H9 (cell line): ENCODE measurements at regions not wholly inside any gene's neighbourhood (a gene's known extent, or its start where the extent isn't known, plus 50 kb on each side); places are given as distances from the start of the nearest gene placed in this dataset.

Experiments used
- DNase-seq: peaks from one replicate; pipeline ENCODE4 v3.0.0-alpha.2; 2017
- H2AFZ ChIP-seq: one replicate; pipeline ENCODE4 v1.6.1; 2013; ENCODE audit warnings: mild to moderate bottlenecking, low read length, control low read depth, moderate library complexity
- H2AK5ac ChIP-seq: 2 replicates; pipeline ENCODE4 v1.6.1; 2013; ENCODE audit warnings: low read length, control low read depth, mixed read lengths; ENCODE audit not compliant: insufficient read length
- H2BK120ac ChIP-seq: one replicate; pipeline ENCODE4 v1.6.1; 2013; ENCODE audit warnings: low read depth, mild to moderate bottlenecking, low read length, control low read depth, inconsistent platforms; ENCODE audit not compliant: poor library complexity, severe bottlenecking
- H2BK12ac ChIP-seq: 2 replicates; pipeline ENCODE4 v1.6.1; 2013; ENCODE audit warnings: low read length, control low read depth, mixed read lengths, low read depth; ENCODE audit not compliant: insufficient read length
- H2BK15ac ChIP-seq: 2 replicates; pipeline ENCODE4 v1.6.1; 2013; ENCODE audit warnings: low read depth, low read length, control low read depth
- H2BK20ac ChIP-seq: one replicate; pipeline ENCODE4 v1.6.1; 2013; ENCODE audit warnings: low read depth, mild to moderate bottlenecking, low read length, control low read depth, inconsistent platforms; ENCODE audit not compliant: poor library complexity, severe bottlenecking
- H2BK5ac ChIP-seq: 2 replicates; pipeline ENCODE4 v1.6.1; 2013; ENCODE audit warnings: low read length, control low read depth, mixed read lengths; ENCODE audit not compliant: insufficient read length
- H3K14ac ChIP-seq: 2 replicates; pipeline ENCODE4 v1.6.1; 2013; ENCODE audit warnings: low read length, control low read depth; ENCODE audit not compliant: insufficient read depth
- H3K18ac ChIP-seq: 2 replicates; pipeline ENCODE4 v1.6.1; 2013; ENCODE audit warnings: low read depth, mild to moderate bottlenecking, mixed read lengths, low read length, control low read depth; ENCODE audit not compliant: insufficient read length
- H3K23ac ChIP-seq: 2 replicates; pipeline ENCODE4 v1.6.1; 2013; ENCODE audit warnings: low read length, control low read depth, mixed read lengths, low read depth; ENCODE audit not compliant: insufficient read length
- H3K23me2 ChIP-seq: 2 replicates; pipeline ENCODE4 v1.6.1; 2013; ENCODE audit warnings: low read depth, mild to moderate bottlenecking, mixed read lengths, low read length, control low read depth; ENCODE audit not compliant: insufficient read length, poor library complexity, severe bottlenecking
- H3K27ac ChIP-seq: 2 replicates; pipeline ENCODE4 v1.5.1; 2013; ENCODE audit warnings: low read length, control low read depth, mixed read lengths, low read depth; ENCODE audit not compliant: insufficient read length
- H3K27me3 ChIP-seq: 2 replicates; pipeline ENCODE4 v1.6.1; 2013; ENCODE audit warnings: low read length, control low read depth, inconsistent platforms; ENCODE audit not compliant: insufficient read depth
- H3K4ac ChIP-seq: 2 replicates; pipeline ENCODE4 v1.6.1; 2013; ENCODE audit warnings: low read depth, mild to moderate bottlenecking, control low read depth, inconsistent platforms, low read length, moderate library complexity
- H3K4me1 ChIP-seq: 2 replicates; pipeline ENCODE4 v1.6.1; 2013; ENCODE audit warnings: low read length, control low read depth, inconsistent platforms; ENCODE audit not compliant: insufficient read depth
- H3K4me2 ChIP-seq: 2 replicates; pipeline ENCODE4 v1.6.1; 2013; ENCODE audit warnings: low read length, control low read depth, mixed read lengths; ENCODE audit not compliant: insufficient read length, insufficient read depth
- H3K56ac ChIP-seq: 2 replicates; pipeline ENCODE4 v1.6.1; 2013; ENCODE audit warnings: low read depth, mild to moderate bottlenecking, mixed read lengths, low read length, control low read depth; ENCODE audit not compliant: insufficient read length
- H3K79me1 ChIP-seq: 2 replicates; pipeline ENCODE4 v1.6.1; 2013; ENCODE audit warnings: low read depth, mild to moderate bottlenecking, moderate library complexity, low read length, control low read depth, inconsistent platforms; ENCODE audit not compliant: insufficient read depth, poor library complexity, severe bottlenecking
- H3K79me2 ChIP-seq: 2 replicates; pipeline ENCODE4 v1.6.1; 2013; ENCODE audit warnings: low read length, control low read depth, inconsistent platforms; ENCODE audit not compliant: insufficient read depth
- H3K9ac ChIP-seq: 2 replicates; pipeline ENCODE4 v1.6.1; 2013; ENCODE audit warnings: low read length, control low read depth, mixed read lengths; ENCODE audit not compliant: insufficient read length; ENCODE audit errors: extremely low read depth
- H3K9me3 ChIP-seq: one replicate; pipeline ENCODE4 v1.6.1; 2013; ENCODE audit warnings: low read depth, low read length, inconsistent platforms; ENCODE audit not compliant: control insufficient read depth
- H3T11ph ChIP-seq: one replicate; pipeline ENCODE4 v1.6.1; 2013; ENCODE audit warnings: mild to moderate bottlenecking, low read length, control low read depth, inconsistent platforms
- H4K20me1 ChIP-seq: one replicate; pipeline ENCODE4 v1.6.1; 2013; ENCODE audit not compliant: control insufficient read depth, insufficient read length, insufficient read depth
- H4K5ac ChIP-seq: 2 replicates; pipeline ENCODE4 v1.6.1; 2013; ENCODE audit warnings: low read depth, mild to moderate bottlenecking, mixed read lengths, low read length, control low read depth; ENCODE audit not compliant: insufficient read length
- H4K8ac ChIP-seq: replicated peaks from 2 replicates; pipeline ENCODE4 v1.6.1; 2013; ENCODE audit warnings: low read length, control low read depth, mixed read lengths, low read depth; ENCODE audit not compliant: insufficient read length
- H4K91ac ChIP-seq: 2 replicates; pipeline ENCODE4 v1.6.1; 2013; ENCODE audit warnings: low read depth, mild to moderate bottlenecking, moderate library complexity, mixed read lengths, low read length, control low read depth; ENCODE audit not compliant: insufficient read length
- H3K27ac Mint-ChIP-seq, 3 experiments: 2 replicates in 2 of 3; 3 replicates in 1 of 3; pipeline ENCODE4 v1.8.0; 2020 to 2021; ENCODE audit warnings: mixed read lengths in 3 of 3, mild to moderate bottlenecking in 1 of 3, moderate library complexity in 1 of 3
- H3K27me3 Mint-ChIP-seq: 2 replicates; pipeline ENCODE4 v1.8.0; 2021; ENCODE audit warnings: low read depth, mild to moderate bottlenecking, moderate library complexity, mixed read lengths
- H3K36me3 Mint-ChIP-seq, 3 experiments: 2 replicates in 2 of 3; 3 replicates in 1 of 3; pipeline ENCODE4 v1.8.0; 2020 to 2021; ENCODE audit warnings: low read depth in 3 of 3, mixed read lengths in 3 of 3; ENCODE audit not compliant: insufficient read depth in 1 of 3
- H3K4me1 Mint-ChIP-seq, 2 experiments: 2 replicates each; pipeline ENCODE4 v1.8.0; 2020; ENCODE audit warnings: mixed read lengths in 2 of 2
- H3K4me3 Mint-ChIP-seq, 2 experiments: 2 replicates in 1 of 2; 3 replicates in 1 of 2; pipeline ENCODE4 v1.8.0; 2020 to 2021; ENCODE audit warnings: mild to moderate bottlenecking in 2 of 2, mixed read lengths in 2 of 2, moderate library complexity in 1 of 2
- H3K9me3 Mint-ChIP-seq, 2 experiments: 2 replicates in 1 of 2; 3 replicates in 1 of 2; pipeline ENCODE4 v1.8.0; 2020; ENCODE audit warnings: mild to moderate bottlenecking in 2 of 2, mixed read lengths in 2 of 2, moderate library complexity in 1 of 2
- CTCF ChIP-seq: fragments of 200-600 bp; sonication (generic); conservative IDR thresholded peaks from 3 replicates; pipeline ENCODE4 v1.8.0; 2021; ENCODE audit warnings: antibody characterized with exemption, mild to moderate bottlenecking
- WGBS: extraction: QIAGEN DNeasy Blood & Tissue Kit; methylation state at CpG from one replicate; pipeline ENCODE4 v1.1.7; 2013; ENCODE audit warnings: missing lambda C conversion rate, low lambda C conversion rate, mixed read lengths; ENCODE audit not compliant: insufficient read length; ENCODE audit errors: extremely low coverage; 5-methylcytosine and 5-hydroxymethylcytosine counted together

GRCh38 chr12:114888928-114889584 lies 205.1 kb upstream of the TBX3 start:
- no peak overlapping the region for H2BK120ac ChIP-seq
- no peaks in the 10 kb centered on the region for H3K79me2 ChIP-seq
- H3K4ac ChIP-seq = no peak overlapping the region
- H4K8ac ChIP-seq = no peak overlapping the region
- H2AK5ac ChIP-seq = no peak overlapping the region
- H3T11ph ChIP-seq = no peak overlapping the region
- H2BK20ac ChIP-seq = no peak overlapping the region
- no peak overlapping the region for H2BK5ac ChIP-seq
- no peaks in the 10 kb centered on the region for H3K4me1 ChIP-seq
- Mint-ChIP-seq H3K4me1 (peaks cover 2 to 3% of the 10 kb centered on the region in 2 experiments; a peak in 3 of 4 replicates), H3K9me3 (no peaks in the 10 kb centered on the region), H3K4me3 (no peak overlapping the region), H3K36me3 (no peaks in the 10 kb centered on the region), H3K27me3 (peaks cover 5% of the 10 kb centered on the region), H3K27ac (no peak overlapping the region)
- no peak overlapping the region for H2BK15ac ChIP-seq
- H4K5ac ChIP-seq = no peak overlapping the region
- no peaks in the 10 kb centered on the region for H3K23me2 ChIP-seq
- H3K23ac ChIP-seq = no peak overlapping the region
- TF ChIP-seq CTCF = no peak
- H3K4me2 ChIP-seq = no peak overlapping the region
- no peak overlapping the region for H3K18ac ChIP-seq
- no CpG with 5 or more reads among the region's 2 CpGs for WGBS
- no peaks in the 10 kb centered on the region for H3K27me3 ChIP-seq
- H4K91ac ChIP-seq = no peak overlapping the region
- DNase-seq = no peak
- no peaks in the 10 kb centered on the region for H3K9me3 ChIP-seq
- H3K79me1 ChIP-seq = no peaks in the 10 kb centered on the region
- H3K27ac ChIP-seq = no peak overlapping the region
- H3K9ac ChIP-seq = no peak overlapping the region
- no peaks in the 10 kb centered on the region for H4K20me1 ChIP-seq
- no peak overlapping the region for H3K56ac ChIP-seq
- H2BK12ac ChIP-seq = no peak overlapping the region
- H2AFZ ChIP-seq = no peak overlapping the region
- no peak overlapping the region for H3K14ac ChIP-seq
